Mucosa of rectum (tissue), 2 donors: ENCODE measurements at regions not wholly inside any gene's neighbourhood (a gene's known extent, or its start where the extent isn't known, plus 50 kb on each side); places are given as distances from the start of the nearest gene placed in this dataset.

ENCODE experiments used
- H3K27ac ChIP-seq, 2 donors: one replicate each; pipeline ENCODE4 v1.7.0; 2013; ENCODE audit warnings: inconsistent platforms in 2 of 2, low read depth in 2 of 2, low read length in 2 of 2
- H3K27me3 ChIP-seq, 2 donors: one replicate each; pipeline ENCODE4 v1.7.0; 2013; ENCODE audit warnings: low read length in 2 of 2; ENCODE audit not compliant: control insufficient read depth in 2 of 2, insufficient read depth in 2 of 2
- H3K36me3 ChIP-seq, 2 donors: one replicate each; pipeline ENCODE4 v1.7.0; 2013; ENCODE audit warnings: low read length in 2 of 2; ENCODE audit not compliant: control insufficient read depth in 2 of 2, insufficient read depth in 2 of 2
- H3K4me1 ChIP-seq, 2 donors: one replicate each; pipeline ENCODE4 v1.7.0; 2013; ENCODE audit warnings: low read length in 2 of 2, mild to moderate bottlenecking in 1 of 2; ENCODE audit not compliant: control insufficient read depth in 2 of 2, insufficient read depth in 2 of 2
- H3K4me3 ChIP-seq, 2 donors: one replicate each; pipeline ENCODE4 v1.7.0; 2013; ENCODE audit warnings: low read length in 2 of 2
- H3K9ac ChIP-seq, 2 donors: one replicate each; pipeline ENCODE4 v1.7.0; 2013; ENCODE audit warnings: low read length in 2 of 2, low read depth in 1 of 2, mild to moderate bottlenecking in 1 of 2
- H3K9me3 ChIP-seq, 2 donors: one replicate each; pipeline ENCODE4 v1.7.0; 2013; ENCODE audit warnings: low read length in 2 of 2; ENCODE audit not compliant: control insufficient read depth in 2 of 2
- donor health status: healthy.
- donor health status: Normal muscosa, but diverticular disease.

GRCh38 chr2:57617318-57617717, 429.3 kb upstream of the VRK2 start:
- H3K9ac ChIP-seq: no peak overlapping the region
- no peaks in the 10 kb centered on the region for H3K27me3 ChIP-seq
- no peaks in the 10 kb centered on the region for H3K4me1 ChIP-seq
- H3K27ac ChIP-seq: no peak overlapping the region
- H3K9me3 ChIP-seq: no peaks in the 10 kb centered on the region
- H3K4me3 ChIP-seq: no peak overlapping the region
- H3K36me3 ChIP-seq: no peaks in the 10 kb centered on the region

- H3K27ac ChIP-seq: no peak overlapping the region
- H3K9me3 ChIP-seq: no peaks in the 10 kb centered on the region
- H3K36me3 ChIP-seq: no peaks in the 10 kb centered on the region
- H3K9ac ChIP-seq: no peak overlapping the region
- H3K4me3 ChIP-seq: no peak overlapping the region
- no peaks in the 10 kb centered on the region for H3K4me1 ChIP-seq
- H3K27me3 ChIP-seq: no peaks in the 10 kb centered on the region
Observed at GRCh38 chr2:57621122-57621663, 425.4 kb upstream of the VRK2 start.

GRCh38 chr2:57622009-57622408, 424.6 kb upstream of the VRK2 start:
- H3K4me1 ChIP-seq: no peaks in the 10 kb centered on the region
- no peaks in the 10 kb centered on the region for H3K27me3 ChIP-seq
- no peak overlapping the region for H3K9ac ChIP-seq
- peaks cover 0 to 3% of the 10 kb centered on the region in 2 donors for H3K9me3 ChIP-seq
- H3K27ac ChIP-seq: no peak overlapping the region
- H3K36me3 ChIP-seq: no peaks in the 10 kb centered on the region
- H3K4me3 ChIP-seq: no peak overlapping the region

GRCh38 chr2:57656198-57656597, 390.4 kb upstream of the VRK2 start:
- no peaks in the 10 kb centered on the region for H3K27me3 ChIP-seq
- no peaks in the 10 kb centered on the region for H3K4me1 ChIP-seq
- no peak overlapping the region for H3K4me3 ChIP-seq
- no peaks in the 10 kb centered on the region for H3K36me3 ChIP-seq
- H3K9me3 ChIP-seq: peaks cover 0 to 5% of the 10 kb centered on the region in 2 donors
- H3K9ac ChIP-seq: no peak overlapping the region
- no peak overlapping the region for H3K27ac ChIP-seq

GRCh38 chr2:57669570-57669969, 377.0 kb upstream of the VRK2 start:
- Histone ChIP-seq H3K9me3 (no peaks in the 10 kb centered on the region), H3K4me3 (no peak overlapping the region), H3K36me3 (no peaks in the 10 kb centered on the region), H3K27me3 (no peaks in the 10 kb centered on the region), H3K27ac (no peak overlapping the region), H3K9ac (no peak overlapping the region), H3K4me1 (no peaks in the 10 kb centered on the region)

GRCh38 chr2:57674025-57674424, 372.6 kb upstream of the VRK2 start:
- Histone ChIP-seq H3K36me3 (no peaks in the 10 kb centered on the region), H3K4me3 (no peak overlapping the region), H3K9ac (no peak overlapping the region), H3K9me3 (no peaks in the 10 kb centered on the region), H3K4me1 (no peaks in the 10 kb centered on the region), H3K27me3 (no peaks in the 10 kb centered on the region), H3K27ac (no peak overlapping the region)

GRCh38 chr2:57674743-57675142, 371.9 kb upstream of the VRK2 start:
- no peak overlapping the region for H3K27ac ChIP-seq
- H3K4me3 ChIP-seq: no peak overlapping the region
- H3K4me1 ChIP-seq: no peaks in the 10 kb centered on the region
- no peaks in the 10 kb centered on the region for H3K9me3 ChIP-seq
- no peak overlapping the region for H3K9ac ChIP-seq
- H3K36me3 ChIP-seq: no peaks in the 10 kb centered on the region
- H3K27me3 ChIP-seq: no peaks in the 10 kb centered on the region

- Histone ChIP-seq H3K4me1 (no peaks in the 10 kb centered on the region), H3K9me3 (no peaks in the 10 kb centered on the region), H3K9ac (no peak overlapping the region), H3K27ac (no peak overlapping the region), H3K27me3 (no peaks in the 10 kb centered on the region), H3K4me3 (no peak overlapping the region), H3K36me3 (no peaks in the 10 kb centered on the region)
Observed at GRCh38 chr2:57677296-57677695, 369.3 kb upstream of the VRK2 start.

GRCh38 chr2:57681650-57682049, 365.0 kb upstream of the VRK2 start:
- no peaks in the 10 kb centered on the region for H3K4me1 ChIP-seq
- no peak overlapping the region for H3K9ac ChIP-seq
- H3K27ac ChIP-seq: no peak overlapping the region
- no peaks in the 10 kb centered on the region for H3K9me3 ChIP-seq
- H3K36me3 ChIP-seq: no peaks in the 10 kb centered on the region
- no peaks in the 10 kb centered on the region for H3K27me3 ChIP-seq
- no peak overlapping the region for H3K4me3 ChIP-seq

- no peak overlapping the region for H3K27ac ChIP-seq
- H3K9me3 ChIP-seq: no peaks in the 10 kb centered on the region
- no peaks in the 10 kb centered on the region for H3K36me3 ChIP-seq
- H3K4me3 ChIP-seq: no peak overlapping the region
- H3K9ac ChIP-seq: no peak overlapping the region
- no peaks in the 10 kb centered on the region for H3K4me1 ChIP-seq
- no peaks in the 10 kb centered on the region for H3K27me3 ChIP-seq
Observed at GRCh38 chr2:57685032-57685431, 361.6 kb upstream of the VRK2 start.

- no peak overlapping the region for H3K4me3 ChIP-seq
- no peaks in the 10 kb centered on the region for H3K36me3 ChIP-seq
- H3K27me3 ChIP-seq: no peaks in the 10 kb centered on the region
- no peak overlapping the region for H3K27ac ChIP-seq
- no peak overlapping the region for H3K9ac ChIP-seq
- H3K9me3 ChIP-seq: no peaks in the 10 kb centered on the region
- no peaks in the 10 kb centered on the region for H3K4me1 ChIP-seq
Observed at GRCh38 chr2:57692395-57692794, 354.2 kb upstream of the VRK2 start.
